ENCODE measurements at regions not wholly inside any gene's neighbourhood (a gene's known extent, or its start where the extent isn't known, plus 50 kb on each side); places are given as distances from the start of the nearest gene placed in this dataset.
A peak's percentile ranks its signal among the peaks of the same experiment; 100 is the strongest.
"Not testable (repeated sequence)": the region's sequence is repeated elsewhere in the genome, so short reads cannot be mapped to it uniquely, and the experiment has no call there.

DNA sequence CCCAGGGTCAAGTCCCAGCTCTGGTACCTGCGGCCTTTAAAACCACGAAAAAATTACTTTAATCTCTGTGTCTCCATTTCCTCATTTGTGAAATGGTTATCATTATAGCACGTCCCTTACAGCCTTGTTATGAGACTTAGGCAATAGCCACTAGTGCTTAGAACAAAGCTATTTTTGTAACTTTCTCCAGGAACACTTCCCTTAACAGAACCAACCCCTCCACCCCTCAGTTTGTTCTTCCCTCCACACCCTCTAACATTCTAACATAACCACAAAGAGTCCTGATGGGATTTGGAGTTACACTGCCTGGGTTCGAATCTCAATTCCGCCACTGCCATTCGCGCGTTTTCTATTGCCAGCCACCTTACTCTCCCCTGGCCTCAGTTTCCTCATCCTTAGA, 2777.4 kb upstream of the TPTE start:
- DNase-seq = not testable (repeated sequence)

DNA sequence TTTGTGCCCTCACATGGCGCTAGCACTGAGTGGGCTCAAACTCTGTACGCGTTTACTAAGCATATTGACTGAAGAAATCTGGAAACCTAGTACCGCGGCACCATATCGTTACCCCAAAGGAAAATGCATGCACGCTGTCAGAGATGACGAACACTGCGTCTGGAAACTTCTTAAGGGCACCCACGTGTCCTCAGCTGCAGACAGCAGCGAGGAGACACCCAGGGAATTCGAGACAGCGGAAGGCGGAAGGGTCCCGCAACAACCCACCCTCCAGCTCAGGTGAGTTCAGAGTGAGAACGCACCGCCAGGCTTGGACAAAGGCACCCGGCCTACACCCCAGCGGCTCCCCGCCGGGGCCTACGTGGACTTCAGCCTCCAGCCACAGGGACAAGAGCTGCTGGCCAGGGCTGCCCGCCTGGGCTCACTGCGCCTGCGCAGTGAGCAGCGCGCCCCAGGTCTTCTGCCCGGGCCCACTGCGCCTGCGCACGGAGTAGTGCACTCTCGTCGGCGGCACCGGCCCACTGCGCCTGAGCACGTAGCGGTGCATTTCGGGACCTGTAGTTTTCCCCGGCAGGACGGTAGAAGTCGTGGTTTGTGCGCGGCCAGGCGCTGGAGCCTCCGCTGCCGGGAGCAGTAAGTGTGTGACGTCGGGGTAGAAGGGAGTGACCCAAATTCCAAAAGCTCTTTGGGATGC, 2776.8 kb upstream of the TPTE start:
- DNase-seq = not testable (repeated sequence)

- DNase-seq = not testable (repeated sequence)
Measured at GRCh38 chr21:7745100-7745450, 2776.3 kb upstream of the TPTE start.

GRCh38 chr21:7747964-7748363, 2773.4 kb upstream of the TPTE start:
- DNase-seq = not testable (repeated sequence)

GRCh38 chr21:7752611-7753010, 2768.8 kb upstream of the TPTE start:
- DNase-seq = not testable (repeated sequence)

- DNase-seq = not testable (repeated sequence)
Measured at GRCh38 chr21:7753380-7753877, 2768.0 kb upstream of the TPTE start.

DNA sequence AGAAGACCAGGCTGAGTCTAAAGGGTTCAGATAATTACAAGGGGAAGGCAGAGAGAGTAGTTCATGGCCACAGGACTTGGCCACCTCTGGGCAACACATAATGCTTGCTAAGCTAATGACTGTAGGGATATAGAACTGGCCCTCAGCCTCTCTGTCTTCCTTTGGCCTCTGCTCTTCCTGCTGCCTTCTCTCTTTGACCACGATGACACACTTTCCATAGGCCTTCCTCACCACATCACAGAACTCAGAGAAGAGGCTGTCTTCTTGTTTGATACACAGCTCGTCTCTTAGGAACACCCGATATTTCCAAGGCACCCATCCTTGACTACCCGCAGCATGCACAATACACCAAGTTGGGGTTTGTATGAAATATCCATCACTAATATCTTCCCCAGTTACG, 2751.4 kb upstream of the TPTE start:
- not testable (repeated sequence) for DNase-seq

- not testable (repeated sequence) for DNase-seq
Measured at GRCh38 chr21:7774219-7774618, 2747.2 kb upstream of the TPTE start.

DNA sequence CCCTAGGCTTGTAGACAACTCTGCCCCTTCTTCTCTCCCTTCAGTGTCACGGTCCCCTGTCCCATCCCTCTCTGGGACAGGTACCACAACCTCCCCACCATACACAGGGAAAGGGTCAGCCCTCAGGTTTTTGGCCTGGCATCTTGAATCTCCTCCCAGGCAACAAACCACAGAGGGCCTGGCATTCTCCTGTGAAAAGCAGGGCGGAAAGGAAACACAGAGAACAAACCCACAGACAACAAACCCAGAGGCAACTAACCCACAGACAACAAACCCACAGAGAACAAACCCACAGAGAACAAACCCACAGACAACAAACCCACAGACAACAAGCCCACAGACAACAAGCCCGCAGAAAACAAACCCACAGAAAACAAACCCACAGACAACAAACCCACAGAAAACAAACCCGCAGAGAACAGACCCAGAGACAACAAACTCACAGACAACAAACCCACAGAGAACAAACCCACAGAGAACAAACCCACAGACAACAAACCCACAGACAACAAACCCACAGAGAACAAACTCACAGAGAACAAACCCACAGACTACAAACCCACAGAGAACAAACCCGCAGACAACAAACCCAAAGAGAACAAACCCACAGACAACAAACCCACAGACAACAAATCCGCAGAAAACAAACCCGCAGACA, 2745.9 kb upstream of the TPTE start:
- DNase-seq = peak; percentile 48

DNA sequence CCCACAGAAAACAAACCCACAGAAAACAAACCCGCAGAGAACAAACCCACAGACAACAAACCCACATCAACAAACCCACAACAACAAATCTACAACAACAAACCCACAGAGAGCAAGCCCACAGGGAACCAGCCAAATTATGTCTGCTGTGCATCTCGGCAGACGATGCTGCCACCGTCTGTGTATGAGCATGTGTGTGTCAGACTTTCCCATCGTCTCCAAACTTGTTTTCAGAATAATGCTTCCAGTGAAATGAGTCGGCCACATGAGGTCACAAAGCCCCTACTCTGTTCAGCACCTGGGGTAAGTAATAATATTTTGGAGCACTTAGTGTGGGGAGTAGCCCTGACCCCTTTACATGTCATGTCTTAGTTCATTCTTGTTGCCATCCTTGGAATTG, 2745.3 kb upstream of the TPTE start:
- DNase-seq = not testable (repeated sequence)

DNA sequence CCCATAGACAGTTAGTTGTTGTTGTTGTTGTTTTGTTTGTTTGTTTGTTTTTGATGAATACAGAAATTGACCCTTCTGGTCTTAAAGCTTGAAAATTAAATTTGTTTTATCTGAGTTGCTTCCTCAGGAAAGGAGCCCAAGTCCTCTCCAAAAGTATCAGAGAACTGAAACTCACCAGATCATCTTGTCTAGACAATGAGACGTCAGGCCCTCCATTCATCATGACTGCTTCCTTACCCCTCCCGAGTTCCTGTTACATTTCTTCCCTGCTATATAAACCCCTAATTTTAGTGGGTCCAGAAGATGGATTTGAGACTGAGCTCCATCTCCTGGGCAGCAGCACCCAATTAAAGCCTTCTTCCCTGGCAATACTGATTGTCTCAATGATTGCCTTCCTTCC, 2744.8 kb upstream of the TPTE start:
- not testable (repeated sequence) for DNase-seq

- not testable (repeated sequence) for DNase-seq
Measured at GRCh38 chr21:7777289-7777688, 2744.1 kb upstream of the TPTE start.

DNA sequence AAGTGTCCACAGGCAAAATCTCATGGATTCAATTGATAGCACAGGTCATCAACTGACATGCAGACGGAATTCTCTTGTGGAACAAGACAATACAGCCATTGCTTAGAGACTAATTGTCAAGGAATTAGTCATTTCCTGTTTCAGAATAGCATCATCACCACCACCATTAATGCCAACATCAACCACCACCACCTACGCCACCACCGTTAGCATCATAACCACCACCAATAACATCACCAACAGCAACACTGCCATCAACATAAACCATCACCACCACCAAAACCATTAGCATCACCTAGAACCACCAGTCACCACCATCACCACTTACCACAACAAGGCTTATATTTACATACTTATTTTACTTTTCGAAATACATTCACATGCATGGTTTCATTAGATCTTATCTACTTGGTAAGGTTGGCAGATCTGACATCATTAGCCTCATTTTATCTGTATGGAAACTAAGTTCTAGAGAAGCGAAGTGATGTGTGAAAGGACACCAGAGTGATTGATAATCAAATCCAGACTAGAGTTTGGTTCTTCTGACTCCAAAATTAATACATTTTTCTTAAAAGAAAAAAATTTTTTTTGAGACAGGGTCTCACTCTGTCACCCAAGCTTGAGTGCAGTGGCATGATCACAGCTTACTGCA, 2733.8 kb upstream of the TPTE start:
- DNase-seq = not testable (repeated sequence)

- DNase-seq = not testable (repeated sequence)
Measured at GRCh38 chr21:7793797-7794196, 2727.6 kb upstream of the TPTE start.

DNA sequence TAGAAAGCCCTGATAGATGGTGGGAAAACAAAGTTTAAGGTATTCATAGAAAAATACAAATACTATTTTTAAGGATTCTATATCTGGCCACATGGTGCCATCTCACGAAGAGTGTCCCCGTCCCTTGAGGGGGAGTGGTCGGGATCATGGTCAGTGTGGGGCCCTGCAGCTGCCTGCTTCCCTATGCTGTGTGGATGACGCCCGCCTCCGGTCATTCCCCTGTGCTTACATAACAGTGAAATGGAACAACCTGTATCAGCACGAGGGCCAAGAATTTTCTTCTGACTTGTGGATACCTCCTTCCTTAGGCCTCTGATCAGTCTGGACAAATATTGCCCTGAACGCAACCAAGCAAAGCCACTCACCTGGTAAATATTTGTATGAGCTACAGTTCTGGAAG, 2724.1 kb upstream of the TPTE start:
- DNase-seq = not testable (repeated sequence)

- DNase-seq = not testable (repeated sequence)
Measured at GRCh38 chr21:7798446-7798845, 2722.9 kb upstream of the TPTE start.

DNA sequence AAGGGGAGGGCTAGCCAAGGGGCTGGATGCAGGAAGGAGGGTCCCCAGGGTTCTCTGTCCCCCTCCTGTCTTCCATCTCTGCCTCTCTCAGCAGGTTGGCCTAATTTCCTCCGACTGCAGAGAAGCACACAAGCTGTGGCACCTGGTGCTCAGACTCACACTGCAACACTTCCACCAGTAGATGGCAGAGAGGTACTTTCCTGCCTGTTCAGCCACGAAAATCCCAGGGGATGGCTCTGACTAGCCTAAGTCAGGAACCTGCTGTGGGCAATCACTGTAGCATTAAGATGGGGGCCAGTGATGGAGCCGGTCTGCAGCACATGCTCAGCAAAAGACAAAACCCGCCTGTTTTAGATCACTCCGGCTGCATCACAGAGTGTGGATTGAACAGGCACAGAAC, 2721.7 kb upstream of the TPTE start:
- DNase-seq = not testable (repeated sequence)

DNA sequence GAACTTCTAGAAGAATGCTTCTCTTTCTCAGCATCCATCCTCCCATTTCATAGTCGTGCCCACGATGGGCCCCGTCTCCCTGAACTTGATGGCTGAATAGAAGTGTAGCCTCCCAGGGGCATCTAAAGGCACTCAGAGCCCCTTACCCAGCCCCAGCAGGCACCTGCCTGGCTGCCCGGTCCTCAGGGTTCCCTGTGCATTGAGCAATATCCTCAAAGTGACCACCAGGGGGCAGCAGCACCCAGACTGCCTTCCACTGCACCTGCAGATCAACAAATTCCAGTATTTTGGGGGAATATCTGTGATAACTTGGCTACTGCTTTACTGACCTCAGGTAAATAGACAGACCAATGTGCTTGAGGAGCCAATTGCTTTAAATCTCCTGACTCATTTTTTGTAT, 2707.9 kb upstream of the TPTE start:
- not testable (repeated sequence) for DNase-seq

DNA sequence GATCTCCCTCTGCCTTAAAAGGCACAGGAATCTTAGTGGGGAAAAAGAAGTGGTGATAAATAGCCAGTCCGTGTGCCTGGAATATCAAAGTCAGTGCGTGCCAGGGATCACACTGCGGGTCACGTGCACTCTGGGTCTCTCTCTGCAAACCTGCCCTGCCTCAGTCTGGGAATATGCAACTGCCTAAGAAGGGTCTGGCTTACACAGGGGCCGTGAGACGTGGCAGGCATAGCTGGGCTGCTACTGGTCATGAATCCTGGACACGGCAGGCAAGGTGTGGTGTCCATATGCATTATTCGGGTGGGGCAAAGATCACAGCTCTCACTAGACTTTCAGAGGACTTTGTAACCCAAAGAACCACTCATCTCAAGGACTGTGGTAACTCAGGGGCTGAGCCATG, 2704.4 kb upstream of the TPTE start:
- DNase-seq = not testable (repeated sequence)

GRCh38 chr21:7819301-7819700, 2702.1 kb upstream of the TPTE start:
- DNase-seq = not testable (repeated sequence)

GRCh38 chr21:7825627-7826026, 2695.8 kb upstream of the TPTE start:
- DNase-seq = not testable (repeated sequence)

- not testable (repeated sequence) for DNase-seq
Measured at GRCh38 chr21:7826174-7826573, 2695.2 kb upstream of the TPTE start.

DNA sequence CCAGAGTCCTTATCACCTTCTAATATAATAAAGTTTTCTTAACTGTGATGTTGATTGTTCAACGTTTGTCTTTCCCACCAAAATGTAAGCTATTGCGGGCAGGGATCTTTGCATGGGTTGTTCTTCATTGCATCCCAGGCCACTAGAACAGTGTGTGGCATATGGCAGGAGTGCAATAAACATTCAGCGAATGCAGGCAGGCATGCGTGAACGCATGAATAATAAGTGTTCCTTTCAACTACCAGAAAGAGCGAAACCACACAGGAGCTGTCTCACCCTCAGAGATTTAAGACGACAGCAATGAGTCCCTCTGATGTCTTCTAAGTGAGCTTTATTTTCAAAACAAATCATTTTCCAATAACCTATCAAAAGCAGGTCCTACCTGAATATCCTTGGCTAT, 2693.1 kb upstream of the TPTE start:
- DNase-seq = not testable (repeated sequence)

GRCh38 chr21:7829411-7829810, 2692.0 kb upstream of the TPTE start:
- DNase-seq = not testable (repeated sequence)

All from CD4-positive, alpha-beta T cell treated with Interleukin-21 for 1 hour (primary cell).